H1 (cell line): ENCODE measurements at regions not wholly inside any gene's neighbourhood (a gene's known extent, or its start where the extent isn't known, plus 50 kb on each side); places are given as distances from the start of the nearest gene placed in this dataset.

ENCODE experiments used
- CTCF ChIA-PET: fragments of 300-600 bp; sonication (Branson Sonifier 250); formaldehyde crosslinking; loops from one replicate; lab custom pipeline; 2021; ENCODE audit not compliant: partially characterized antibody; lab: Charles Lee
- POLR2A ChIA-PET: fragments of 300-600 bp; sonication (Branson Sonifier 250); formaldehyde crosslinking; loops from one replicate; lab custom pipeline; 2021; ENCODE audit warnings: inconsistent platforms; ENCODE audit not compliant: partially characterized antibody; lab: Charles Lee
- DNase-seq, 2 experiments: peaks; one replicate each; pipeline versions ENCODE4 v3.0.0 to v3.0.0-alpha.2; 2010 to 2022; ENCODE audit warnings: low spot score in 2 of 2, low read depth in 1 of 2, mixed read lengths in 1 of 2
- FAIRE-seq: peaks from 2 replicates; lab custom pipeline; 2011; peaks lifted over from hg19 to GRCh38; lab: Jason Lieb, UNC
- H2AFZ ChIP-seq: 2 replicates; pipeline ENCODE4 v1.8.1; 2012; ENCODE audit warnings: low read length, inconsistent platforms
- H2AK5ac ChIP-seq: 2 replicates; pipeline ENCODE4 v1.6.1; 2013; ENCODE audit warnings: low read depth, low read length
- H2BK120ac ChIP-seq: replicated peaks from 2 replicates; pipeline ENCODE3; 2013; ENCODE audit warnings: low read depth, low read length, inconsistent platforms
- H2BK12ac ChIP-seq: 2 replicates; pipeline ENCODE4 v1.6.1; 2013; ENCODE audit warnings: low read depth, low read length
- H2BK15ac ChIP-seq: 2 replicates; pipeline ENCODE4 v1.6.1; 2013; ENCODE audit warnings: low read length
- H2BK20ac ChIP-seq: 2 replicates; pipeline ENCODE4 v1.6.1; 2013; ENCODE audit warnings: low read length
- H2BK5ac ChIP-seq: 2 replicates; pipeline ENCODE4 v1.6.1; 2013; ENCODE audit warnings: low read depth, low read length
- H3K14ac ChIP-seq: 2 replicates; pipeline ENCODE4 v1.6.1; 2013; ENCODE audit warnings: inconsistent platforms; ENCODE audit not compliant: insufficient read length
- H3K18ac ChIP-seq: 2 replicates; pipeline ENCODE4 v1.6.1; 2013; ENCODE audit warnings: low read length; ENCODE audit errors: extremely low read depth
- H3K23ac ChIP-seq: 2 replicates; pipeline ENCODE4 v1.6.1; 2013; ENCODE audit warnings: inconsistent platforms; ENCODE audit not compliant: insufficient read length
- H3K23me2 ChIP-seq: 2 replicates; pipeline ENCODE4 v1.6.1; 2013; ENCODE audit warnings: low read depth, low read length
- H3K27ac ChIP-seq: 2 replicates; pipeline ENCODE4 v1.6.1; 2011; ENCODE audit warnings: low read depth, low read length, inconsistent platforms
- H3K27me3 ChIP-seq, 4 experiments: replicated peaks in 1 of 4; 1 replicate in 1 of 4; 2 replicates in 3 of 4; pipeline versions ENCODE4 v1.6.1 to v1.8.1; 2011 to 2013; ENCODE audit warnings: low read length in 3 of 4, mild to moderate bottlenecking in 3 of 4, inconsistent platforms in 2 of 4, mixed read lengths in 2 of 4, moderate library complexity in 1 of 4; ENCODE audit not compliant: control insufficient read depth in 3 of 4, insufficient read depth in 3 of 4; ENCODE audit errors: extremely low read depth in 1 of 4
- H3K36me3 ChIP-seq, 4 experiments: 2 replicates each; pipeline versions ENCODE4 v1.6.1 to v1.8.1; 2011 to 2013; ENCODE audit warnings: mild to moderate bottlenecking in 4 of 4, low read length in 3 of 4, moderate library complexity in 2 of 4, control low read depth in 1 of 4, inconsistent platforms in 1 of 4; ENCODE audit not compliant: insufficient read depth in 4 of 4, control insufficient read depth in 2 of 4
- H3K4ac ChIP-seq: replicated peaks from 2 replicates; pipeline ENCODE3; 2013; ENCODE audit warnings: low read length, low read depth, mixed read lengths, inconsistent platforms; ENCODE audit not compliant: insufficient read length
- H3K4me1 ChIP-seq, 4 experiments: replicated peaks in 1 of 4; 1 replicate in 1 of 4; 2 replicates in 3 of 4; pipeline versions ENCODE4 v1.6.1 to v1.8.1; 2011 to 2013; ENCODE audit warnings: low read length in 3 of 4, inconsistent platforms in 2 of 4, mixed read lengths in 1 of 4; ENCODE audit not compliant: insufficient read depth in 4 of 4, control insufficient read depth in 3 of 4
- H3K4me2 ChIP-seq, 2 experiments: 2 replicates each; pipeline versions ENCODE4 v1.6.1 to v1.8.1; 2011 to 2013; ENCODE audit warnings: low read depth in 2 of 2, low read length in 2 of 2, control low read depth in 1 of 2, inconsistent platforms in 1 of 2, mild to moderate bottlenecking in 1 of 2; ENCODE audit not compliant: insufficient read depth in 1 of 2
- H3K4me3 ChIP-seq, 4 experiments: fragments of 200-600, 300-600 bp in 1 of 4; sonication (generic), shearing (Covaris generic), sonication (Bioruptor Twin) in 1 of 4; 2 replicates each; pipeline versions ENCODE4 v1.5.1 to v1.8.1; 2011 to 2016; ENCODE audit warnings: low read length in 4 of 4, low read depth in 3 of 4, control low read depth in 2 of 4, inconsistent platforms in 2 of 4, mild to moderate bottlenecking in 2 of 4, mixed read lengths in 1 of 4, moderate library complexity in 1 of 4; ENCODE audit not compliant: insufficient read depth in 2 of 4; ENCODE audit errors: extremely low read depth in 1 of 4
- H3K56ac ChIP-seq: replicated peaks from 2 replicates; pipeline ENCODE3; 2013; ENCODE audit warnings: low read depth, mild to moderate bottlenecking, mixed read lengths, low read length, inconsistent platforms; ENCODE audit not compliant: insufficient read length
- H3K79me1 ChIP-seq: 2 replicates; pipeline ENCODE4 v1.6.1; 2013; ENCODE audit warnings: low read depth, low read length, control low read depth
- H3K79me2 ChIP-seq, 2 experiments: 2 replicates each; pipeline versions ENCODE4 v1.6.1 to v1.8.1; 2012 to 2013; ENCODE audit warnings: low read length in 2 of 2, mild to moderate bottlenecking in 2 of 2, inconsistent platforms in 1 of 2; ENCODE audit not compliant: insufficient read depth in 2 of 2, control insufficient read depth in 1 of 2
- H3K9ac ChIP-seq, 4 experiments: replicated peaks in 1 of 4; 1 replicate in 1 of 4; 2 replicates in 3 of 4; pipeline versions ENCODE4 v1.6.1 to v1.8.1; 2011 to 2013; ENCODE audit warnings: low read depth in 3 of 4, low read length in 3 of 4, control low read depth in 2 of 4, mild to moderate bottlenecking in 2 of 4, moderate library complexity in 2 of 4, inconsistent platforms in 1 of 4; ENCODE audit errors: extremely low read depth in 1 of 4
- H3K9me3 ChIP-seq, 2 experiments: 2 replicates each; pipeline versions ENCODE4 v1.6.1 to v1.8.1; 2012 to 2013; ENCODE audit warnings: mild to moderate bottlenecking in 2 of 2, moderate library complexity in 2 of 2, control low read depth in 1 of 2, inconsistent platforms in 1 of 2, low read depth in 1 of 2, low read length in 1 of 2, mixed read lengths in 1 of 2; ENCODE audit not compliant: insufficient read depth in 2 of 2
- H4K20me1 ChIP-seq, 2 experiments: replicated peaks in 1 of 2; 2 replicates each; pipeline versions ENCODE3 to v1.8.1; 2011 to 2013; ENCODE audit warnings: inconsistent platforms in 2 of 2, low read length in 2 of 2, mild to moderate bottlenecking in 1 of 2; ENCODE audit not compliant: insufficient read depth in 2 of 2, control insufficient read depth in 1 of 2
- H4K5ac ChIP-seq: 2 replicates; pipeline ENCODE4 v1.6.1; 2013; ENCODE audit warnings: low read length, low read depth, mixed read lengths, inconsistent platforms; ENCODE audit not compliant: insufficient read length
- H4K8ac ChIP-seq: 2 replicates; pipeline ENCODE4 v1.8.0; 2013; ENCODE audit warnings: mild to moderate bottlenecking, moderate library complexity, low read length, inconsistent platforms; ENCODE audit not compliant: insufficient read depth; ENCODE audit errors: extremely low read depth
- H4K91ac ChIP-seq: replicated peaks from 2 replicates; pipeline ENCODE3; 2013; ENCODE audit warnings: low read length, mixed read lengths, inconsistent platforms; ENCODE audit not compliant: insufficient read length
- CBX8 ChIP-seq: fragments of 300-800, 300-1000 bp; sonication (generic); IDR thresholded peaks from 2 replicates; pipeline ENCODE4 v1.7.1; 2016; ENCODE audit warnings: low read depth, low read length, borderline replicate concordance
- CEBPB ChIP-seq: IDR thresholded peaks from 2 replicates; pipeline ENCODE4 v1.6.1; 2012; ENCODE audit warnings: low read depth, low read length
- CHD2 ChIP-seq: IDR thresholded peaks from 2 replicates; pipeline ENCODE4 v1.6.1; 2012; ENCODE audit warnings: low read length, improper control_type of control experiment
- HDAC6 ChIP-seq: IDR thresholded peaks from one replicate; pipeline ENCODE4 v1.7.1; 2012; ENCODE audit warnings: low read depth, mild to moderate bottlenecking, inconsistent platforms, low read length, moderate library complexity
- JUN ChIP-seq: IDR thresholded peaks from 2 replicates; pipeline ENCODE4 v1.6.1; 2011; ENCODE audit warnings: low read depth, mild to moderate bottlenecking, improper control_type of control experiment, low read length
- KDM5A ChIP-seq: fragments of 200-600 bp; IDR thresholded peaks from 2 replicates; pipeline ENCODE4 v1.7.1; 2012; ENCODE audit warnings: mild to moderate bottlenecking, low read length, inconsistent platforms, mixed read lengths
- PHF8 ChIP-seq: fragments of 200-600 bp; sonication (generic); conservative IDR thresholded peaks from 2 replicates; pipeline ENCODE4 v1.7.1; 2012; ENCODE audit warnings: low read depth, mild to moderate bottlenecking, inconsistent platforms, low read length, moderate library complexity
- POLR2A ChIP-seq, 2 experiments: IDR thresholded peaks; 1 replicate in 1 of 2; 2 replicates in 1 of 2; pipeline ENCODE4 v1.6.1; 2011; ENCODE audit warnings: low read depth in 2 of 2, low read length in 2 of 2, mild to moderate bottlenecking in 2 of 2; ENCODE audit errors: control extremely low read depth in 1 of 2
- RFX5 ChIP-seq: IDR thresholded peaks from 2 replicates; pipeline ENCODE4 v1.6.1; 2011; ENCODE audit warnings: low read depth, low read length, improper control_type of control experiment, borderline replicate concordance
- RXRA ChIP-seq: IDR thresholded peaks from 2 replicates; pipeline ENCODE4 v1.6.1; 2011; ENCODE audit warnings: low read depth, mild to moderate bottlenecking, low read length, moderate library complexity; ENCODE audit not compliant: insufficient read depth
- SP1 ChIP-seq: IDR thresholded peaks from 2 replicates; pipeline ENCODE4 v1.6.1; 2011; ENCODE audit warnings: low read depth, low read length
- TAF1 ChIP-seq: IDR thresholded peaks from 2 replicates; pipeline ENCODE4 v1.6.1; 2011; ENCODE audit warnings: mild to moderate bottlenecking, low read depth, low read length
- TBP ChIP-seq: IDR thresholded peaks from 2 replicates; pipeline ENCODE4 v1.6.1; 2011; ENCODE audit warnings: low read depth, low read length, improper control_type of control experiment
- WGBS, 2 experiments: shearing (Covaris generic) in 1 of 2; methylation state at CpG; one replicate each; pipeline versions ENCODE4 v1.1.6 to v1.1.7; 2013 to 2015; ENCODE audit warnings: low lambda C conversion rate in 2 of 2, mixed read lengths in 2 of 2, inconsistent platforms in 1 of 2, low coverage in 1 of 2, missing lambda C conversion rate in 1 of 2; ENCODE audit not compliant: insufficient replicate concordance in 2 of 2, insufficient coverage in 1 of 2, insufficient read length in 1 of 2; ENCODE audit errors: extremely low coverage in 1 of 2, missing lambda C conversion rate in 1 of 2; 5-methylcytosine and 5-hydroxymethylcytosine counted together
- TF ChIP-seq, protein P1 (sequence below): IDR thresholded peaks from 2 replicates; pipeline ENCODE4 v1.6.1; 2011; ENCODE audit warnings: low read length, improper control_type of control experiment

DNA sequence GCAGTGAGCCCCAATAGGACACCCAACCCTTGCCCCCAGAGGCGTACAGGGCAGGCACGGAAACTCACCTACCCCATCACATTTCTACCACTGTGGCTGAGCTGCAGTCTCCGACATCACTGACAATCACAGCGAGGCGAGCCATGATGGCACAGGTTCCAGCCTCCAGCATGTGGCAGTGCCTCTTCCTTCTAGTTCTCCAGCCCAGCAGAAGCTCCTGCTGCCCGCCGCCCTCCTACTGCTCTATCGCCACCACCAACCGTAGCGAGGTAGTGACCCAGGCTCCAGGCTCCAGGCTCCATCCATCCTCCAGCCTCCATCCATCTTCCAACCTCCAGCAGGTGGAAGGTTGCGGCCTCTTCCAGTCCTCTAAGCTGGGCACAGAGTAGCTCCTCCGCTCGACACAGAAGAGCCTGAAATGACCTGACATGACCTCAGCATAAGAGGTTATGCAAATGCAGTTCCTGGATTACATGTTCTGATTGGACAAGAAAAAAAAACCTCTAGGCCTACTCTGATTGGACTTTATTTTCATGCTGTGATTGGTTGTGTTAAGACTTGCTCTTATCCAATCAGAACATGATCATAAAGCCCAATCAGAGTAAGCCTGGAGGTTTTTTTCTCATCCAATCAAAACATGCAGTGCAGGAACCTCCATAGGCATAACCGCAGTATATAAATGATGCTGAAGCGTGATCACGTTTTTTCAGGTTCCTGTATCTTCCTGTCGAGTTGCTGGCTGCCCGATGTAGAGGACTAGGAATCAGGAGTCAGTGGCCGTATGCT lies 438.9 kb upstream of the ZNF337 start:
- ChIA-PET POLR2A (no interaction called here), CTCF (no interaction called here)
- WGBS, 2 experiments: 91% methylated on average over 19 of the region's 19 CpGs; no CpG with 5 or more reads in 1 of the 2 experiments
- TF ChIP-seq PHF8: no peak
- no peak for TF ChIP-seq RFX5
- TF ChIP-seq CBX8: no peak
- TF ChIP-seq KDM5A: no peak
- TF ChIP-seq, protein P1, sequence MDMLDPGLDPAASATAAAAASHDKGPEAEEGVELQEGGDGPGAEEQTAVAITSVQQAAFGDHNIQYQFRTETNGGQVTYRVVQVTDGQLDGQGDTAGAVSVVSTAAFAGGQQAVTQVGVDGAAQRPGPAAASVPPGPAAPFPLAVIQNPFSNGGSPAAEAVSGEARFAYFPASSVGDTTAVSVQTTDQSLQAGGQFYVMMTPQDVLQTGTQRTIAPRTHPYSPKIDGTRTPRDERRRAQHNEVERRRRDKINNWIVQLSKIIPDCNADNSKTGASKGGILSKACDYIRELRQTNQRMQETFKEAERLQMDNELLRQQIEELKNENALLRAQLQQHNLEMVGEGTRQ: no peak
- TF ChIP-seq HDAC6: no peak
- TF ChIP-seq SP1: no peak
- TF ChIP-seq JUN: no peak
- TF ChIP-seq TAF1: no peak
- TF ChIP-seq POLR2A (IDR thresholded peaks at IDR 0.05; ENCODE audit: control extremely low read depth in 1 of 2, low read depth in 2 of 2, low read length in 2 of 2): no peak
- no peak for TF ChIP-seq RXRA
- no peak for TF ChIP-seq TBP
- TF ChIP-seq CHD2: no peak
- TF ChIP-seq CEBPB: no peak

More for the DNA sequence above, 438.9 kb upstream of the ZNF337 start:
- no peak overlapping the region for H2BK12ac ChIP-seq
- no peak overlapping the region for H2AK5ac ChIP-seq
- no peak overlapping the region for H3K9ac ChIP-seq
- H3K27me3 ChIP-seq: no peaks in the 10 kb centered on the region
- H3K27ac ChIP-seq: no peak overlapping the region
- no peaks in the 10 kb centered on the region for H4K20me1 ChIP-seq
- no peaks in the 10 kb centered on the region; a peak in 1 of 4 replicates for H3K9me3 ChIP-seq
- H4K8ac ChIP-seq: no peak overlapping the region
- no peak overlapping the region for H4K91ac ChIP-seq
- no peak overlapping the region for H2BK20ac ChIP-seq
- H3K23me2 ChIP-seq: no peaks in the 10 kb centered on the region; the same call in 1 of the 2 replicates
- DNase-seq (no peak), FAIRE-seq (no peak)
- no peak overlapping the region for H3K23ac ChIP-seq
- no peak overlapping the region for H3K18ac ChIP-seq
- H2BK5ac ChIP-seq: no peak overlapping the region
- H3K4ac ChIP-seq: no peak overlapping the region
- no peak overlapping the region for H3K4me2 ChIP-seq
- no peak overlapping the region for H4K5ac ChIP-seq
- H3K14ac ChIP-seq: no peak overlapping the region
- H3K4me3 ChIP-seq: no peak overlapping the region
- H3K79me2 ChIP-seq: no peaks in the 10 kb centered on the region
- no peaks in the 10 kb centered on the region for H3K79me1 ChIP-seq
- H2AFZ ChIP-seq: no peak overlapping the region
- H3K36me3 ChIP-seq: no peaks in the 10 kb centered on the region
- H3K56ac ChIP-seq: no peak overlapping the region
- H2BK120ac ChIP-seq: no peak overlapping the region
- H2BK15ac ChIP-seq: no peak overlapping the region
- no peaks in the 10 kb centered on the region for H3K4me1 ChIP-seq
